A549 (cell line): ENCODE measurements at regions not wholly inside any gene's neighbourhood (a gene's known extent, or its start where the extent isn't known, plus 50 kb on each side); places are given as distances from the start of the nearest gene placed in this dataset.

Source experiments
- ATAC-seq, 2 experiments: fragments of 200-7000 bp in 1 of 2; fragments of >200 bp in 1 of 2; cut with Nextera tagmentation in 1 of 2; cut with Tn5 transposase in 1 of 2; 3 replicates each; pipeline versions ENCODE4 v1.8.0 to v1.9.1; 2018 to 2020; ENCODE audit warnings: mild to moderate bottlenecking in 1 of 2, moderate library complexity in 1 of 2
- CTCF ChIA-PET: fragments of 300-600 bp; sonication (Branson Sonifier 250); formaldehyde crosslinking; extraction: SDS; loops from one replicate; lab custom pipeline; 2021; ENCODE audit warnings: antibody characterized with exemption, inconsistent platforms; lab: Yijun Ruan, JAX
- POLR2A ChIA-PET: fragments of 350-600 bp; formaldehyde crosslinking; extraction: SDS; loops from one replicate; lab custom pipeline; 2021; ENCODE audit warnings: antibody characterized with exemption, inconsistent platforms; lab: Yijun Ruan, JAX
- DNase-seq, 2 experiments: peaks; one replicate each; pipeline versions ENCODE4 v3.0.0 to v3.0.0-alpha.2; 2011 to 2016; ENCODE audit warnings: low read depth in 1 of 2, low spot score in 1 of 2
- FAIRE-seq: peaks from 2 replicates; lab custom pipeline; 2011; peaks lifted over from hg19 to GRCh38; lab: Jason Lieb, UNC
- H3K27ac ChIP-seq, 2 experiments: fragments of >200 bp; sonication (Bioruptor Twin); formaldehyde crosslinking; 3 replicates each; pipeline ENCODE4 v1.5.1; 2016 to 2017
- H3K4me1 ChIP-seq: fragments of >200 bp; sonication (Bioruptor Twin); formaldehyde crosslinking; 3 replicates; pipeline ENCODE4 v1.6.1; 2016
- H3K4me2 ChIP-seq: fragments of >200 bp; sonication (Bioruptor Twin); formaldehyde crosslinking; 3 replicates; pipeline ENCODE4 v1.6.1; 2016
- H3K4me3 ChIP-seq: fragments of >200 bp; sonication (Bioruptor Twin); formaldehyde crosslinking; 3 replicates; pipeline ENCODE4 v1.5.1; 2016
- H3K9me3 ChIP-seq: fragments of >200 bp; sonication (Bioruptor Twin); formaldehyde crosslinking; 3 replicates; pipeline ENCODE4 v1.6.1; 2016
- BHLHE40 ChIP-seq: IDR thresholded peaks from 2 replicates; pipeline ENCODE4 v1.6.1; 2012; ENCODE audit warnings: low read depth, low read length, inconsistent platforms
- CBX2 ChIP-seq: fragments of 200-600 bp; sonication (generic); IDR thresholded peaks from 2 replicates; pipeline ENCODE4 v1.6.1; 2016; ENCODE audit warnings: low read depth, mild to moderate bottlenecking, borderline replicate concordance
- CEBPB ChIP-seq, 2 experiments: fragments of >200 bp in 1 of 2; sonication (Bioruptor Twin) in 1 of 2; formaldehyde crosslinking in 1 of 2; IDR thresholded peaks; 2 replicates each; pipeline ENCODE4 v1.6.1; 2012 to 2016
- CHD2 ChIP-seq: fragments of 150-350 bp; IDR thresholded peaks from 2 replicates; pipeline ENCODE4 v1.6.1; 2014; ENCODE audit warnings: low read length; ENCODE audit not compliant: partially characterized antibody
- EHF ChIP-seq: fragments of 250-450 bp; sonication (Bioruptor Pico); IDR thresholded peaks from 2 replicates; pipeline ENCODE4 v1.5.0; 2020; ENCODE audit warnings: mild to moderate bottlenecking
- EHMT2 ChIP-seq: fragments of 200-600 bp; sonication (generic); IDR thresholded peaks from 2 replicates; pipeline ENCODE4 v1.6.1; 2016; ENCODE audit warnings: antibody characterized with exemption, low read depth, mild to moderate bottlenecking, moderate library complexity
- ESRRA ChIP-seq: fragments of 150-350 bp; IDR thresholded peaks from 2 replicates; pipeline ENCODE4 v1.6.1; 2014; ENCODE audit warnings: mild to moderate bottlenecking, low read length, borderline replicate concordance
- FOSL2 ChIP-seq, 2 experiments: fragments of 450-650 bp in 1 of 2; fragments of >200 bp in 1 of 2; sonication (Bioruptor Twin) in 1 of 2; formaldehyde crosslinking; IDR thresholded peaks; 2 replicates each; pipeline versions ENCODE4 v1.5.0 to v1.6.1; 2016 to 2020; ENCODE audit warnings: mild to moderate bottlenecking in 1 of 2, moderate library complexity in 1 of 2
- FOXS1 ChIP-seq: fragments of 250-450 bp; sonication (Bioruptor Pico); IDR thresholded peaks from 2 replicates; pipeline ENCODE4 v1.5.0; 2020; ENCODE audit warnings: mild to moderate bottlenecking, moderate library complexity
- HDAC2 ChIP-seq: fragments of 200-600 bp; sonication (generic); IDR thresholded peaks from 2 replicates; pipeline ENCODE4 v1.6.1; 2016
- HEYL ChIP-seq: fragments of 250-450 bp; sonication (Bioruptor Pico); IDR thresholded peaks from 2 replicates; pipeline ENCODE4 v1.8.0; 2021; ENCODE audit warnings: mild to moderate bottlenecking, moderate library complexity
- JUNB ChIP-seq: fragments of >200 bp; sonication (Bioruptor Twin); formaldehyde crosslinking; IDR thresholded peaks from 2 replicates; pipeline ENCODE4 v1.6.1; 2016
- KDM5A ChIP-seq: fragments of 200-600 bp; sonication (generic); IDR thresholded peaks from 2 replicates; pipeline ENCODE4 v1.6.1; 2016; ENCODE audit warnings: antibody characterized with exemption, mild to moderate bottlenecking
- MAFK ChIP-seq: fragments of 450-650 bp; IDR thresholded peaks from 2 replicates; pipeline ENCODE4 v1.6.1; 2014; ENCODE audit not compliant: partially characterized antibody
- MYC ChIP-seq: IDR thresholded peaks from 2 replicates; pipeline ENCODE4 v1.6.1; 2012; ENCODE audit warnings: mild to moderate bottlenecking, inconsistent platforms, low read length, improper control_type of control experiment, borderline replicate concordance
- NFE2L2 ChIP-seq: fragments of 150-350 bp; conservative IDR thresholded peaks from 2 replicates; pipeline ENCODE4 v1.6.1; 2014; ENCODE audit warnings: low read length
- PHF8 ChIP-seq: fragments of 200-600 bp; sonication (generic); IDR thresholded peaks from 2 replicates; pipeline ENCODE4 v1.6.1; 2016; ENCODE audit warnings: low read depth, mild to moderate bottlenecking, antibody characterized with exemption, moderate library complexity, borderline replicate concordance
- POLR2A ChIP-seq: IDR thresholded peaks from 2 replicates; pipeline ENCODE4 v1.6.1; 2012; ENCODE audit warnings: mild to moderate bottlenecking, low read length
- POLR2AphosphoS2 ChIP-seq: conservative IDR thresholded peaks from 2 replicates; pipeline ENCODE4 v1.6.1; 2012; ENCODE audit warnings: low read length, improper control_type of control experiment, inconsistent platforms
- RAD21 ChIP-seq, 2 experiments: fragments of >200 bp in 1 of 2; sonication (Bioruptor Twin) in 1 of 2; formaldehyde crosslinking in 1 of 2; IDR thresholded peaks in 1 of 2; conservative IDR thresholded peaks in 1 of 2; 2 replicates in 1 of 2; 3 replicates in 1 of 2; pipeline ENCODE4 v1.6.1; 2012 to 2018; ENCODE audit warnings: inconsistent platforms in 1 of 2
- RARB ChIP-seq: fragments of 250-450 bp; sonication (Bioruptor Pico); IDR thresholded peaks from 2 replicates; pipeline ENCODE4 v1.8.0; 2021; ENCODE audit warnings: mild to moderate bottlenecking, moderate library complexity
- SMC3 ChIP-seq: fragments of >200 bp; sonication (Bioruptor Twin); formaldehyde crosslinking; IDR thresholded peaks from 3 replicates; pipeline ENCODE4 v1.6.1; 2018; ENCODE audit warnings: inconsistent platforms
- TP53 ChIP-seq: fragments of 250-450 bp; sonication (Bioruptor Pico); IDR thresholded peaks from 2 replicates; pipeline ENCODE4 v1.5.0; 2021; ENCODE audit warnings: mild to moderate bottlenecking, moderate library complexity
- ZC3H11A ChIP-seq: fragments of 450-650 bp; IDR thresholded peaks from 2 replicates; pipeline ENCODE4 v1.6.1; 2014; ENCODE audit warnings: antibody characterized with exemption, mild to moderate bottlenecking
- ZFP36 ChIP-seq: fragments of 450-650 bp; IDR thresholded peaks from 2 replicates; pipeline ENCODE4 v1.6.1; 2014; ENCODE audit warnings: borderline replicate concordance; ENCODE audit not compliant: partially characterized antibody
- ZSCAN20 ChIP-seq: fragments of 250-450 bp; sonication (Bioruptor Pico); IDR thresholded peaks from 2 replicates; pipeline ENCODE4 v1.8.0; 2022; ENCODE audit warnings: mild to moderate bottlenecking, moderate library complexity
- WGBS: methylation state at CpG from one replicate; pipeline ENCODE4 v1.1.6; 2017; ENCODE audit errors: missing lambda C conversion rate; 5-methylcytosine and 5-hydroxymethylcytosine counted together
- TF ChIP-seq, protein P1 (sequence below): fragments of >200 bp; sonication (Bioruptor Twin); formaldehyde crosslinking; IDR thresholded peaks from 2 replicates; pipeline ENCODE4 v1.6.1; 2016
- TF ChIP-seq, protein P2 (sequence below): fragments of 250-450 bp; sonication (Bioruptor Pico); IDR thresholded peaks from 2 replicates; pipeline ENCODE4 v1.5.0; 2020; ENCODE audit warnings: low read depth, mild to moderate bottlenecking, moderate library complexity
- TF ChIP-seq, protein P3 (sequence below): fragments of 450-650 bp; IDR thresholded peaks from 2 replicates; pipeline ENCODE4 v1.6.1; 2014; ENCODE audit warnings: antibody characterized with exemption
- TF ChIP-seq, protein P4 (sequence below): fragments of 250-450 bp; sonication (Bioruptor Pico); IDR thresholded peaks from 2 replicates; pipeline ENCODE4 v1.5.0; 2021; ENCODE audit warnings: mild to moderate bottlenecking, moderate library complexity, borderline replicate concordance
- TF ChIP-seq, protein P5 (sequence below): IDR thresholded peaks from 2 replicates; pipeline ENCODE4 v1.6.1; 2012; ENCODE audit warnings: low read depth, borderline replicate concordance
- TF ChIP-seq, protein P6 (sequence below): fragments of >200 bp; sonication (Bioruptor Twin); formaldehyde crosslinking; IDR thresholded peaks from 3 replicates; pipeline ENCODE4 v1.6.1; 2016

DNA sequence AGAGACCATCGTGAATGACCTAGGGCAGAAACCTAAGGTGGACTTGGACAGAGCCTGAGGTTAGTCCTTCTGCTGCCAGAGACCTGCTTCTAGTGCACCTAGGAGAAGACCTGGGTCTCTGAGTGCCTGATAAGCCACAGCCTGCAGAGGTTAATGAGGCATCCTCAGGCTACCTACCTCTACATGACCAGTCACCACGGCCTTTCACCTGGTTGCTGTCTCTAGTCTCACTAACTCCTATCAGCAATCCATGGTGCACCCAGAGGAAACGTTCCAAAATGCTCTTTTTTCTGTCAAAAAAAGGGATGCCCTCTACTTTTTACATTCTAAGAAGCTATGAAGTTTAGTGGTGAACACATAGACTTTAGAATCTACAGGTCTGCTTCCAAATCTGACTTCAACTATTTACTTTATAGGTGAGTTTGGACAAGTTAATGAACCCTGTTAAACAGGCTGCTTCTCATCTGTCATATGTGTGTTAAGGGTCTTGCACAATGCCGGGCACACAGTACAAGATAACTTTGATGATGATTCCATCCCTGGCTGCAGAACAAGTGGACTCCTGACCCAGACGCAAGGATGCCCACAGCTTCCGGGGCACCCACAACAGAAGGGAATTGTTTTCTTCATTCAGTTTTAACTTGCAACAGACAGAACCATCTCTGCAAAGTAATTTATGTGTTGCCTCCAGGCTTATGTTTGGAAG lies 469.9 kb upstream of the CDH5 start:
- H3K4me3 ChIP-seq = no peak overlapping the region
- ChIA-PET POLR2A (no interaction called here), CTCF (no interaction called here)
- 34% methylated on average over 6 of the region's 6 CpGs for WGBS
- FAIRE-seq (no peak), ATAC-seq (no peak), DNase-seq (no peak)
- no peak overlapping the region for H3K27ac ChIP-seq
- TF ChIP-seq, protein P1, sequence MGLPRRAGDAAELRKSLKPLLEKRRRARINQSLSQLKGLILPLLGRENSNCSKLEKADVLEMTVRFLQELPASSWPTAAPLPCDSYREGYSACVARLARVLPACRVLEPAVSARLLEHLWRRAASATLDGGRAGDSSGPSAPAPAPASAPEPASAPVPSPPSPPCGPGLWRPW = no peak
- TF ChIP-seq RARB = no peak
- TF ChIP-seq EHMT2 = no peak
- TF ChIP-seq HEYL (CRISPR knock-in tag) = no peak
- TF ChIP-seq ZC3H11A = no peak
- no peak for TF ChIP-seq PHF8
- no peak for TF ChIP-seq TP53 (CRISPR knock-in tag)
- TF ChIP-seq FOXS1 = no peak
- no peak for TF ChIP-seq ZSCAN20
- TF ChIP-seq JUNB = no peak
- no peak for TF ChIP-seq POLR2A
- no peak for TF ChIP-seq CHD2
- no peaks in the 10 kb centered on the region for H3K9me3 ChIP-seq
- no peak overlapping the region for H3K4me2 ChIP-seq
- H3K4me1 ChIP-seq = no peaks in the 10 kb centered on the region

DNA sequence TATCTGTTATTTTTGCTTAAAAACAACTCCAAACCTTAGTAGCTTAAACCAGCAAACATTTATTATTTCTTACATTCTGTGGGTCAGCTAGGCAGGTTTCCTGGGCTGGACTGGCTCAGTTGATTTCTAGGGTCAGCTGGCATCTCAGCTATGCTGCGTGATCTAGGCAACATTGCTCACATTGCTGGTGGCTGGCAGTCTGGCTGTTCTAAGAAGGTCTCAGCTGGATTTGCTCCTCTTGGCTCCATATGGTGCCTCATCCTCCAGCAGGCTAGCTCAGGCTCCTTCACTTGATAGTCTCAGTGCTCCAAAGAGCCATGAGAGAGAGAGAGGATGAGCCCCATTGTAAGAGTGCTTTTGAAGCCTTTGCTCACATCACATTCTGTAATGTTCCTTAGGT lies 470.6 kb upstream of the CDH5 start:
- ChIA-PET POLR2A (no interaction called here), CTCF (no interaction called here)
- TF ChIP-seq FOSL2 (IDR thresholded peaks at IDR 0.05) (no peak), FOSL2 (CRISPR knock-in tag; IDR thresholded peaks at IDR 0.05) (no peak), ZSCAN20 (no peak), BHLHE40 (no peak), ZC3H11A (no peak), CEBPB (IDR thresholded peaks at IDR 0.05) (no peak), EHF (CRISPR knock-in tag) (no peak), NFE2L2 (no peak), RAD21 (conservative IDR thresholded peaks at IDR 0.05 in 1 of 2, IDR thresholded peaks at IDR 0.05 in 1 of 2) (no peak)
- TF ChIP-seq, protein P2, sequence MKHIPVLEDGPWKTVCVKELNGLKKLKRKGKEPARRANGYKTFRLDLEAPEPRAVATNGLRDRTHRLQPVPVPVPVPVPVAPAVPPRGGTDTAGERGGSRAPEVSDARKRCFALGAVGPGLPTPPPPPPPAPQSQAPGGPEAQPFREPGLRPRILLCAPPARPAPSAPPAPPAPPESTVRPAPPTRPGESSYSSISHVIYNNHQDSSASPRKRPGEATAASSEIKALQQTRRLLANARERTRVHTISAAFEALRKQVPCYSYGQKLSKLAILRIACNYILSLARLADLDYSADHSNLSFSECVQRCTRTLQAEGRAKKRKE (CRISPR knock-in tag) = no peak
- TF ChIP-seq, protein P3, sequence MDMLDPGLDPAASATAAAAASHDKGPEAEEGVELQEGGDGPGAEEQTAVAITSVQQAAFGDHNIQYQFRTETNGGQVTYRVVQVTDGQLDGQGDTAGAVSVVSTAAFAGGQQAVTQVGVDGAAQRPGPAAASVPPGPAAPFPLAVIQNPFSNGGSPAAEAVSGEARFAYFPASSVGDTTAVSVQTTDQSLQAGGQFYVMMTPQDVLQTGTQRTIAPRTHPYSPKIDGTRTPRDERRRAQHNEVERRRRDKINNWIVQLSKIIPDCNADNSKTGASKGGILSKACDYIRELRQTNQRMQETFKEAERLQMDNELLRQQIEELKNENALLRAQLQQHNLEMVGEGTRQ = no peak
- ATAC-seq (no peak), DNase-seq (no peak), FAIRE-seq (no peak)
- 10% methylated on average over 1 of the region's 1 CpG for WGBS
- Histone ChIP-seq H3K27ac (no peak overlapping the region), H3K4me1 (no peaks in the 10 kb centered on the region), H3K4me2 (no peak overlapping the region), H3K4me3 (no peak overlapping the region), H3K9me3 (no peaks in the 10 kb centered on the region)

DNA sequence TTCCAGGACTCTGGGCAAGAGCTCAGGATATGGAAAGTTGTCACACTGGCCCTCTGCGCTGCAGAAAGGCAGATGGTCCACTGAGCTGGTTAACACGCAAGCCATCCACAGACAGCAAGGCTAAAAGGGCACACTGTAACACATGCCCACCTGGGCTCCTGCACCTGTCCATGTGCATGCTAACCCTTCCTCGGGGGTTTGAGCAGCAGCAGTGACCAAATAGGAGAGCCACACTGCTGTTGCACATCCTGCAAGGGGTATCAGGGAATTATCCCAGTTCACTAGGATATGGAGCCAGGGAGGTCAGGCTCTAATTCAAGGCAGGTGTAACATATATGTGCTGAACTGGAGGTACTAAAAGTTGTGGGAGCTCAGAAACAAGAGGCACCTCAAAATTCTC lies 471.0 kb upstream of the CDH5 start:
- ChIA-PET POLR2A (no interaction called here), CTCF (no interaction called here)
- Histone ChIP-seq H3K27ac (no peak overlapping the region), H3K9me3 (no peaks in the 10 kb centered on the region), H3K4me1 (no peaks in the 10 kb centered on the region), H3K4me2 (no peak overlapping the region), H3K4me3 (no peak overlapping the region)
- no peak for FAIRE-seq
- 8% methylated on average over 2 of the region's 3 CpGs for WGBS
- no peak for ATAC-seq
- no peak for DNase-seq
- TF ChIP-seq RARB (no peak), ESRRA (no peak), HDAC2 (no peak), MAFK (no peak), BHLHE40 (no peak), POLR2AphosphoS2 (no peak), CHD2 (no peak), MYC (no peak), KDM5A (no peak), SMC3 (no peak), ZFP36 (no peak), CBX2 (no peak)
- TF ChIP-seq, protein P4, sequence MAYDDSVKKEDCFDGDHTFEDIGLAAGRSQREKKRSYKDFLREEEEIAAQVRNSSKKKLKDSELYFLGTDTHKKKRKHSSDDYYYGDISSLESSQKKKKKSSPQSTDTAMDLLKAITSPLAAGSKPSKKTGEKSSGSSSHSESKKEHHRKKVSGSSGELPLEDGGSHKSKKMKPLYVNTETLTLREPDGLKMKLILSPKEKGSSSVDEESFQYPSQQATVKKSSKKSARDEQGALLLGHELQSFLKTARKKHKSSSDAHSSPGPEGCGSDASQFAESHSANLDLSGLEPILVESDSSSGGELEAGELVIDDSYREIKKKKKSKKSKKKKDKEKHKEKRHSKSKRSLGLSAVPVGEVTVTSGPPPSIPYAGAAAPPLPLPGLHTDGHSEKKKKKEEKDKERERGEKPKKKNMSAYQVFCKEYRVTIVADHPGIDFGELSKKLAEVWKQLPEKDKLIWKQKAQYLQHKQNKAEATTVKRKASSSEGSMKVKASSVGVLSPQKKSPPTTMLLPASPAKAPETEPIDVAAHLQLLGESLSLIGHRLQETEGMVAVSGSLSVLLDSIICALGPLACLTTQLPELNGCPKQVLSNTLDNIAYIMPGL = no peak
- TF ChIP-seq, protein P5, sequence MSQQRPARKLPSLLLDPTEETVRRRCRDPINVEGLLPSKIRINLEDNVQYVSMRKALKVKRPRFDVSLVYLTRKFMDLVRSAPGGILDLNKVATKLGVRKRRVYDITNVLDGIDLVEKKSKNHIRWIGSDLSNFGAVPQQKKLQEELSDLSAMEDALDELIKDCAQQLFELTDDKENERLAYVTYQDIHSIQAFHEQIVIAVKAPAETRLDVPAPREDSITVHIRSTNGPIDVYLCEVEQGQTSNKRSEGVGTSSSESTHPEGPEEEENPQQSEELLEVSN = no peak
- TF ChIP-seq, protein P6, sequence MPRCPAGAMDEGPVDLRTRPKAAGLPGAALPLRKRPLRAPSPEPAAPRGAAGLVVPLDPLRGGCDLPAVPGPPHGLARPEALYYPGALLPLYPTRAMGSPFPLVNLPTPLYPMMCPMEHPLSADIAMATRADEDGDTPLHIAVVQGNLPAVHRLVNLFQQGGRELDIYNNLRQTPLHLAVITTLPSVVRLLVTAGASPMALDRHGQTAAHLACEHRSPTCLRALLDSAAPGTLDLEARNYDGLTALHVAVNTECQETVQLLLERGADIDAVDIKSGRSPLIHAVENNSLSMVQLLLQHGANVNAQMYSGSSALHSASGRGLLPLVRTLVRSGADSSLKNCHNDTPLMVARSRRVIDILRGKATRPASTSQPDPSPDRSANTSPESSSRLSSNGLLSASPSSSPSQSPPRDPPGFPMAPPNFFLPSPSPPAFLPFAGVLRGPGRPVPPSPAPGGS = no peak
